HL-60 (cell line): ENCODE measurements at regions not wholly inside any gene's neighbourhood (a gene's known extent, or its start where the extent isn't known, plus 50 kb on each side); places are given as distances from the start of the nearest gene placed in this dataset.

ENCODE experiments used
- DNase-seq, 2 experiments: peaks; one replicate each; pipeline ENCODE4 v3.0.0-alpha.2; 2010 to 2020; ENCODE audit warnings: low read depth in 1 of 2, low spot score in 1 of 2
- H3K27ac ChIP-seq: fragments of 250-450 bp; sonication (Bioruptor Pico); replicated peaks from 2 replicates; pipeline ENCODE4 v1.5.1; 2020; ENCODE audit warnings: mild to moderate bottlenecking, moderate library complexity
- H3K27me3 ChIP-seq: fragments of 250-450 bp; sonication (Bioruptor Pico); 2 replicates; pipeline ENCODE4 v1.5.1; 2021; ENCODE audit warnings: mild to moderate bottlenecking, moderate library complexity; ENCODE audit not compliant: insufficient read depth, poor library complexity, severe bottlenecking
- H3K4me3 ChIP-seq: replicated peaks from 2 replicates; pipeline ENCODE4 v1.5.1; 2011; ENCODE audit warnings: mild to moderate bottlenecking, control low read depth, low read length; ENCODE audit not compliant: insufficient read depth
- GABPA ChIP-seq: IDR thresholded peaks from 2 replicates; pipeline ENCODE4 v1.6.1; 2012; ENCODE audit warnings: low read depth
- POLR2AphosphoS5 ChIP-seq: IDR thresholded peaks from 2 replicates; pipeline ENCODE4 v1.6.1; 2012; ENCODE audit warnings: low read depth
- SPI1 ChIP-seq: IDR thresholded peaks from 2 replicates; pipeline ENCODE4 v1.6.1; 2012; ENCODE audit warnings: low read depth, mild to moderate bottlenecking, borderline replicate concordance
- TF ChIP-seq, protein P1 (sequence below): IDR thresholded peaks from 2 replicates; pipeline ENCODE4 v1.6.1; 2012; ENCODE audit warnings: low read depth; ENCODE audit not compliant: insufficient replicate concordance
- TF ChIP-seq, protein P2 (sequence below): IDR thresholded peaks from one replicate; pipeline ENCODE4 v1.5.1; 2011; ENCODE audit warnings: low read length, control low read depth, inconsistent platforms; ENCODE audit not compliant: insufficient read depth

DNA sequence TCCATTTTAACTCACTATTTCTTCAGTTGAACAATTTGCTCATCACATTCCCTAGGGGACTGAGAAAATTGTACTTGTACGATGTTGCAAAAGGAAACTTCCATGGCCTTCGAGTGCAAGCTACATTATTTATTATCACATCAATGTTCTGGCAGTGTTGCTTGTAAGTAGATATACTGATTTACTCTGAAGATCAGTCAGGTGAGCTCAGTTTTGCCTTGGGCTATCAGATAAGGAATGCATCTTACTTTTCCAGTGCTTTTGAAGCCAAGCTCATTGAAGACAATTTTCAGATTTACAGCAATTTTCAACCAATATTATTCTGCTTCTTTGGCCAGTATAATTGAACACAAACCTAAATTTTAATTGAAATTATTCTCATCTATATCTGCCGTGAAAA is 1296.9 kb downstream of the RAPGEF2 start:
- TF ChIP-seq GABPA (no peak), SPI1 (no peak), POLR2AphosphoS5 (no peak)
- TF ChIP-seq, protein P1, sequence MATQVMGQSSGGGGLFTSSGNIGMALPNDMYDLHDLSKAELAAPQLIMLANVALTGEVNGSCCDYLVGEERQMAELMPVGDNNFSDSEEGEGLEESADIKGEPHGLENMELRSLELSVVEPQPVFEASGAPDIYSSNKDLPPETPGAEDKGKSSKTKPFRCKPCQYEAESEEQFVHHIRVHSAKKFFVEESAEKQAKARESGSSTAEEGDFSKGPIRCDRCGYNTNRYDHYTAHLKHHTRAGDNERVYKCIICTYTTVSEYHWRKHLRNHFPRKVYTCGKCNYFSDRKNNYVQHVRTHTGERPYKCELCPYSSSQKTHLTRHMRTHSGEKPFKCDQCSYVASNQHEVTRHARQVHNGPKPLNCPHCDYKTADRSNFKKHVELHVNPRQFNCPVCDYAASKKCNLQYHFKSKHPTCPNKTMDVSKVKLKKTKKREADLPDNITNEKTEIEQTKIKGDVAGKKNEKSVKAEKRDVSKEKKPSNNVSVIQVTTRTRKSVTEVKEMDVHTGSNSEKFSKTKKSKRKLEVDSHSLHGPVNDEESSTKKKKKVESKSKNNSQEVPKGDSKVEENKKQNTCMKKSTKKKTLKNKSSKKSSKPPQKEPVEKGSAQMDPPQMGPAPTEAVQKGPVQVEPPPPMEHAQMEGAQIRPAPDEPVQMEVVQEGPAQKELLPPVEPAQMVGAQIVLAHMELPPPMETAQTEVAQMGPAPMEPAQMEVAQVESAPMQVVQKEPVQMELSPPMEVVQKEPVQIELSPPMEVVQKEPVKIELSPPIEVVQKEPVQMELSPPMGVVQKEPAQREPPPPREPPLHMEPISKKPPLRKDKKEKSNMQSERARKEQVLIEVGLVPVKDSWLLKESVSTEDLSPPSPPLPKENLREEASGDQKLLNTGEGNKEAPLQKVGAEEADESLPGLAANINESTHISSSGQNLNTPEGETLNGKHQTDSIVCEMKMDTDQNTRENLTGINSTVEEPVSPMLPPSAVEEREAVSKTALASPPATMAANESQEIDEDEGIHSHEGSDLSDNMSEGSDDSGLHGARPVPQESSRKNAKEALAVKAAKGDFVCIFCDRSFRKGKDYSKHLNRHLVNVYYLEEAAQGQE: no peak
- TF ChIP-seq, protein P2, sequence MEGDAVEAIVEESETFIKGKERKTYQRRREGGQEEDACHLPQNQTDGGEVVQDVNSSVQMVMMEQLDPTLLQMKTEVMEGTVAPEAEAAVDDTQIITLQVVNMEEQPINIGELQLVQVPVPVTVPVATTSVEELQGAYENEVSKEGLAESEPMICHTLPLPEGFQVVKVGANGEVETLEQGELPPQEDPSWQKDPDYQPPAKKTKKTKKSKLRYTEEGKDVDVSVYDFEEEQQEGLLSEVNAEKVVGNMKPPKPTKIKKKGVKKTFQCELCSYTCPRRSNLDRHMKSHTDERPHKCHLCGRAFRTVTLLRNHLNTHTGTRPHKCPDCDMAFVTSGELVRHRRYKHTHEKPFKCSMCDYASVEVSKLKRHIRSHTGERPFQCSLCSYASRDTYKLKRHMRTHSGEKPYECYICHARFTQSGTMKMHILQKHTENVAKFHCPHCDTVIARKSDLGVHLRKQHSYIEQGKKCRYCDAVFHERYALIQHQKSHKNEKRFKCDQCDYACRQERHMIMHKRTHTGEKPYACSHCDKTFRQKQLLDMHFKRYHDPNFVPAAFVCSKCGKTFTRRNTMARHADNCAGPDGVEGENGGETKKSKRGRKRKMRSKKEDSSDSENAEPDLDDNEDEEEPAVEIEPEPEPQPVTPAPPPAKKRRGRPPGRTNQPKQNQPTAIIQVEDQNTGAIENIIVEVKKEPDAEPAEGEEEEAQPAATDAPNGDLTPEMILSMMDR: no peak
- DNase-seq: no peak
- Histone ChIP-seq H3K27ac (no peak overlapping the region), H3K4me3 (no peak overlapping the region), H3K27me3 (no peaks in the 10 kb centered on the region)

DNA sequence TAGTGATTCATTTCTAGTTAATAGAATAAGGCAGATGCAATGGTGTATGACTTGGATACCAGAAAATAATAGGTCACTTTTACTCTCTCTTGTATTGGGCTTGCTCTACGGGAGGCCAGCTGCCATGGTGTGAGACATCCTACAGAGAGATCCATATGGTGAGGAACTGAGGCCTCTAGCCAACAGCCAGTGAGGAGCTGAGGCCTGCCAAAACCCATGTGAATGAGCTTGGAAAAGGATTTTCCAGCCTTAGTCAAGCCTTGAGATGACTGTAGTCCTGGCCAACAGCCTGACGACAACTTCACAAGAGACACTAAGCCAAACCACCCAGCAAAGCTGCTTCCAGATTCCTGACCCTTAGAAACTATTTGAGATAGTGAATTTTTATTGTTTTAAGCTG is 1300.2 kb downstream of the RAPGEF2 start:
- Histone ChIP-seq H3K27ac (no peak overlapping the region), H3K4me3 (no peak overlapping the region), H3K27me3 (no peaks in the 10 kb centered on the region)
- DNase-seq: no peak
- TF ChIP-seq SPI1: no peak
- TF ChIP-seq, protein P2: no peak
- TF ChIP-seq, protein P1: no peak
- no peak for TF ChIP-seq GABPA
- TF ChIP-seq POLR2AphosphoS5: no peak

- H3K27ac ChIP-seq: no peak overlapping the region
- H3K27me3 ChIP-seq: no peaks in the 10 kb centered on the region
- H3K4me3 ChIP-seq: no peak overlapping the region
- no peak for DNase-seq
- TF ChIP-seq GABPA (no peak), SPI1 (no peak), POLR2AphosphoS5 (no peak)
- TF ChIP-seq, protein P2: no peak
- TF ChIP-seq, protein P1: no peak
These were observed 1303.5 kb downstream of the RAPGEF2 start for GRCh38 chr4:160406263-160406825.
